Prostate gland (tissue), 2 donors: ENCODE measurements at regions not wholly inside any gene's neighbourhood (a gene's known extent, or its start where the extent isn't known, plus 50 kb on each side); places are given as distances from the start of the nearest gene placed in this dataset.

Source experiments
- DNase-seq: peaks from one replicate; pipeline ENCODE4 v3.0.0-alpha.2; 2019; ENCODE audit warnings: low spot score
- H3K27ac ChIP-seq, 2 donors: fragments of 200-600 bp; sonication (generic); 2 replicates each; pipeline ENCODE4 v1.5.1; 2017 to 2019
- H3K27me3 ChIP-seq: fragments of 200-600 bp; sonication (generic); replicated peaks from 2 replicates; pipeline ENCODE4 v1.5.1; 2019; ENCODE audit not compliant: insufficient read depth
- H3K36me3 ChIP-seq, 2 donors: fragments of 200-600 bp; sonication (generic); 1 replicate in 1 of 2; 2 replicates in 1 of 2; pipeline versions ENCODE4 v1.5.1 to v1.8.1; 2017 to 2019
- H3K4me1 ChIP-seq: fragments of 200-600 bp; sonication (generic); replicated peaks from 2 replicates; pipeline ENCODE4 v1.5.1; 2019
- H3K4me3 ChIP-seq, 2 donors: fragments of 200-600 bp; sonication (generic); 2 replicates each; pipeline ENCODE4 v1.5.1; 2017 to 2019
- H3K9me3 ChIP-seq: fragments of 200-600 bp; sonication (generic); 2 replicates; pipeline ENCODE4 v1.5.1; 2017
- POLR2A ChIP-seq: fragments of 450-650 bp; IDR thresholded peaks from one replicate; pipeline ENCODE4 v1.6.1; 2016; ENCODE audit warnings: antibody characterized with exemption, mild to moderate bottlenecking
- POLR2AphosphoS5 ChIP-seq: sonication (generic); formaldehyde crosslinking; IDR thresholded peaks from one replicate; pipeline ENCODE4 v1.6.1; 2017; ENCODE audit warnings: antibody characterized with exemption
- WGBS: methylation state at CpG from one replicate; pipeline ENCODE4 v1.1.5; 2018; 5-methylcytosine and 5-hydroxymethylcytosine counted together
- intact Hi-C: fragments of 100-400 bp; cut with DNase I; formaldehyde crosslinking; loops from one replicate; pipeline ENCODE4 v1.14.2; 2022
- TF ChIP-seq, protein P1 (sequence below), 4 experiments: fragments of 200-600 bp in 2 of 4; fragments of 450-650 bp in 2 of 4; sonication (generic) in 2 of 4; IDR thresholded peaks; 1 replicate in 3 of 4; 2 replicates in 1 of 4; pipeline ENCODE4 v1.5.1; 2016 to 2019; ENCODE audit warnings: antibody characterized with exemption in 4 of 4, mild to moderate bottlenecking in 2 of 4, moderate library complexity in 2 of 4

GRCh38 chr21:35915030-35915429 lies 145.3 kb downstream of the SETD4 start:
- no peak for DNase-seq
- Histone ChIP-seq H3K27ac (no peak overlapping the region), H3K4me3 (no peak overlapping the region), H3K9me3 (no peaks in the 10 kb centered on the region), H3K4me1 (no peaks in the 10 kb centered on the region), H3K36me3 (no peaks in the 10 kb centered on the region), H3K27me3 (no peaks in the 10 kb centered on the region)
- TF ChIP-seq POLR2A (no peak), POLR2AphosphoS5 (no peak)
- TF ChIP-seq, protein P1, sequence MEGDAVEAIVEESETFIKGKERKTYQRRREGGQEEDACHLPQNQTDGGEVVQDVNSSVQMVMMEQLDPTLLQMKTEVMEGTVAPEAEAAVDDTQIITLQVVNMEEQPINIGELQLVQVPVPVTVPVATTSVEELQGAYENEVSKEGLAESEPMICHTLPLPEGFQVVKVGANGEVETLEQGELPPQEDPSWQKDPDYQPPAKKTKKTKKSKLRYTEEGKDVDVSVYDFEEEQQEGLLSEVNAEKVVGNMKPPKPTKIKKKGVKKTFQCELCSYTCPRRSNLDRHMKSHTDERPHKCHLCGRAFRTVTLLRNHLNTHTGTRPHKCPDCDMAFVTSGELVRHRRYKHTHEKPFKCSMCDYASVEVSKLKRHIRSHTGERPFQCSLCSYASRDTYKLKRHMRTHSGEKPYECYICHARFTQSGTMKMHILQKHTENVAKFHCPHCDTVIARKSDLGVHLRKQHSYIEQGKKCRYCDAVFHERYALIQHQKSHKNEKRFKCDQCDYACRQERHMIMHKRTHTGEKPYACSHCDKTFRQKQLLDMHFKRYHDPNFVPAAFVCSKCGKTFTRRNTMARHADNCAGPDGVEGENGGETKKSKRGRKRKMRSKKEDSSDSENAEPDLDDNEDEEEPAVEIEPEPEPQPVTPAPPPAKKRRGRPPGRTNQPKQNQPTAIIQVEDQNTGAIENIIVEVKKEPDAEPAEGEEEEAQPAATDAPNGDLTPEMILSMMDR (IDR thresholded peaks at IDR 0.05) = no peak
- intact Hi-C loops = no loop called here
- WGBS = 53% methylated on average over 1 of the region's 1 CpG

DNA sequence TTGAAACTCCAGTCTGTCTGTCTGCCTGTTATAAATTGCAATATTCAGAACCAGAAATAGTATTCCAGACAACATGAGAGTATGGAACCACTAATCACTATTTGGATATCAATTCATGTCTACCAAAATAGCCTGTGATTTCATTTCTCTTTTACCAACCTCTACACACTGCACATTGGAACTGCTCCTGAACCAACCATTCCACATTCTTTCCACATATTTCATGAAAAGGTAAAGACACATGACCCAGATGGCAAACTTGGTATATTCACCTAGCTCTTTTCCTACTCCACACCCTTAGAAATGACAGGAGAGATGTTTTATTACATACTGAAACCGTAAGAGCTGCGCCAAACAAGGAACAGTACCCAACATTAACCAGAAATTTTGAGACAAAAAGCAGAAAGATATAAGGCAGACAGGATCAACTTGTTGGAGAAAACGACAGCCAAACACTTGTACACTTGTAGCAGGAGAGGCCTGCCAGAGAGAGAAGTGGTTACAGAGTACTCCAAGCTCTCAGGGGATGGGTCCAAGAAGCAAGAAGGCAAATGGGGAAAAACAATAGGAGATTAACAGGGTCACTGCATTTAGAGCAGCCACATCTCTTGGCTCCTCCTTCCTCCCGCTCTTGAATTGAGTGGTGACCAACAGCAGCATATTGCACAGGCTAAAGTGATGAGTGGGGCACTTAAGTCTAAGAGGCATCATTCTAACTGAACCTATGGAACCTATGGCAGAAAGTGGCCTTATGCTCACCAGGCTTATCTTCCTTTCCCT lies 148.7 kb downstream of the SETD4 start:
- no peaks in the 10 kb centered on the region for H3K4me1 ChIP-seq
- no peaks in the 10 kb centered on the region for H3K27me3 ChIP-seq
- no peaks in the 10 kb centered on the region for H3K9me3 ChIP-seq
- 60% methylated on average over 4 of the region's 4 CpGs for WGBS
- no peaks in the 10 kb centered on the region for H3K36me3 ChIP-seq
- H3K4me3 ChIP-seq = no peak overlapping the region
- intact Hi-C loops = no loop called here
- no peak for DNase-seq
- TF ChIP-seq POLR2AphosphoS5 = no peak
- TF ChIP-seq POLR2A = no peak
- TF ChIP-seq, protein P1 (IDR thresholded peaks at IDR 0.05) = no peak
- H3K27ac ChIP-seq = no peak overlapping the region

- H3K27me3 ChIP-seq = no peaks in the 10 kb centered on the region
- no peaks in the 10 kb centered on the region for H3K4me1 ChIP-seq
- H3K36me3 ChIP-seq = no peaks in the 10 kb centered on the region
- TF ChIP-seq, protein P1 (IDR thresholded peaks at IDR 0.05) = no peak
- TF ChIP-seq POLR2AphosphoS5 = no peak
- TF ChIP-seq POLR2A = no peak
- no peak for DNase-seq
- H3K27ac ChIP-seq = no peak overlapping the region
- intact Hi-C loops = no loop called here
- 76% methylated on average over 1 of the region's 1 CpG for WGBS
- no peaks in the 10 kb centered on the region for H3K9me3 ChIP-seq
- H3K4me3 ChIP-seq = no peak overlapping the region
Measured at GRCh38 chr21:35909456-35910223, 150.7 kb downstream of the SETD4 start.

DNA sequence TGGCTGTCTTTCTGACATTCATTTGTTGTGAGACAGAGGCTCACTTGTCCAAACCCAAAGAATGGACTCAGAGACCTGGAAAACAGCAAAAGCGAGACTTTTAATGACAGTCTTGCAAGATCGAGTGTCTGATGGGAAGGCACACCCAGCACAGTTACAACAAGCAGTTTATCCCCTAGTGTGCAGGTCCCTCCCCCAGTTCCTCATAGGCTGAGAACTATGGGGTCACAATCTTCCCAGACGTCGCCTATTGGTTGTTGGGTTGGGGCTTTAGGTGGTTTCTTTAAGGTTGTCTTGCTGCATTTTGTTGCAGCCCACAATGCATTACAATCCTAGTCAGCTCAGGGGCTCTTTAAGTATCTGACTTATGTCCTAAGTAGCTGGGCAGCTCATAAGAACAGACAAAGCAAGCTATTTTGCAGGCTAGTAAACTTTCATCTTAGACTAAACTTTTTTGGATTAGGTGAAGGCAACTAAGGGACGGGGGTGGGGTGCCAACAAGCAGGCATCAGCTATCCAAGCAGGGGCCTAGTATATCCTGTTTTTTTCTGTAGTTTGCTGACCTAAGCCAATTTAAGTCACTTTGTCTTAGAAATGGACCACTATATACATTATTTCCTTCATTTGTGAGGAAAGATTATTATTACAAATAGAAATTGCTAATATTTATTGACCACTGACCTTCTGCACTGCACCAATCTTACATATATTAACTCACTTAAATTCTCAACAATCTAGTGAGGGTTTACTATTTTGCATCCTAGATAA lies 151.8 kb downstream of the SETD4 start:
- H3K27ac ChIP-seq = no peak overlapping the region
- H3K9me3 ChIP-seq = no peaks in the 10 kb centered on the region
- TF ChIP-seq POLR2AphosphoS5 = no peak
- TF ChIP-seq POLR2A = no peak
- TF ChIP-seq, protein P1 (IDR thresholded peaks at IDR 0.05) = no peak
- no peaks in the 10 kb centered on the region for H3K27me3 ChIP-seq
- no peaks in the 10 kb centered on the region for H3K36me3 ChIP-seq
- intact Hi-C loops = no loop called here
- H3K4me3 ChIP-seq = no peak overlapping the region
- DNase-seq = no peak
- no peaks in the 10 kb centered on the region for H3K4me1 ChIP-seq
- WGBS = 81% methylated on average over 5 of the region's 5 CpGs
